ENCODE measurements at regions not wholly inside any gene's neighbourhood (a gene's known extent, or its start where the extent isn't known, plus 50 kb on each side); places are given as distances from the start of the nearest gene placed in this dataset.

- TF ChIP-seq CTCF (IDR thresholded peaks at IDR 0.05) (no peak), POLR2A (IDR thresholded peaks at IDR 0.05) (no peak)
Measured at GRCh38 chr1:118791094-118791691, 196.9 kb downstream of the TBX15 start.
